ENCODE measurements at regions not wholly inside any gene's neighbourhood (a gene's known extent, or its start where the extent isn't known, plus 50 kb on each side); places are given as distances from the start of the nearest gene placed in this dataset.

GRCh38 chr4:116627545-116627944 is 457.8 kb downstream of the TRAM1L1 start:
- TF ChIP-seq POLR2AphosphoS5 (IDR thresholded peaks at IDR 0.05; ENCODE audit: low read depth, low read length), result no peak
- no peak for TF ChIP-seq CTCF (IDR thresholded peaks at IDR 0.05)
- no peak for TF ChIP-seq TCF7L2 (IDR thresholded peaks at IDR 0.05; ENCODE audit: low read depth, low read length)
- no peak for TF ChIP-seq REST (IDR thresholded peaks at IDR 0.05; ENCODE audit: insufficient read depth in 1 of 2, low read depth in 2 of 2, low read length in 1 of 2)
- no peak for TF ChIP-seq SIN3A (IDR thresholded peaks at IDR 0.05; ENCODE audit: borderline replicate concordance, insufficient read depth, low read depth, low read length)
